T-helper 2 cell treated with Interferon-gamma antibody and Interleukin-4, amounts not matched to agents 100 ng/mL and 5 ng/mL, for 36 hours (primary cell): ENCODE measurements at regions not wholly inside any gene's neighbourhood (a gene's known extent, or its start where the extent isn't known, plus 50 kb on each side); places are given as distances from the start of the nearest gene placed in this dataset.

Experiments used
- intact Hi-C: fragments of 100-400 bp; cut with micrococcal nuclease; formaldehyde crosslinking; loops from one replicate; pipeline ENCODE4 v1.15.1; 2023

DNA sequence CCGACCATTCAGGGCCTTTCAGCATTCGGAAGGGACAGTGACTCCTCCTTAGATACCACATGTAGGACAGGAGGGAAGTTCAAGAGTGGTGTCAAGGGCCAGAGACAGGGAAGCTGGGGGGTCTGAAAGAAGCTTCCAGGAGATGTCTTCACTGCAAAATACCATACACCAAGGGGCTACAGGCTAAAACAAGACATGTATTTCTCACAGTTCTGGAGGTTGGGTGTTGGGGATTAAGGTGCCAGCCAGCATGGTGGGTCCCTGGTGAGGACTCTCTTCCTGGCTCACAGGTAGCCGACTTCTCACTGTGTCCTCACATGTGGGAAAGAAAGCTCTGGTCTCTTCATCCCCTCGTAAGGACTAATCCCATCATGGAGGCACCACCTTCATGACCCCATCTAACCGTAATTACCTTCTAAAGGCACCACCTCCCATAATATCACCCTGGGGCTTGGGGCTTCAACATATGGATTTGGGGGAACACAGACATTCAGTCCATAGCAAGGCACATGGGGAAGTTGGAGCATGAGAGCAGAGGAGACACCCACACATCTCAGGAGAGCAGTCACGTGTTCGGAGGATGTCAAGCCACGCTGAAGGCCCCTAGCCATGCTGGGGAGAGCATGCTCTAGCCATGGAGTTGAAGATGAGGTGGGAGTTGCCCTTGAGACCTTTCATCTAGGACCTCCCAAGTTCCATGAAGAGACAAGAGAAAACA lies 73.9 kb upstream of the GDF10 start:
- intact Hi-C loops = no loop called here

DNA sequence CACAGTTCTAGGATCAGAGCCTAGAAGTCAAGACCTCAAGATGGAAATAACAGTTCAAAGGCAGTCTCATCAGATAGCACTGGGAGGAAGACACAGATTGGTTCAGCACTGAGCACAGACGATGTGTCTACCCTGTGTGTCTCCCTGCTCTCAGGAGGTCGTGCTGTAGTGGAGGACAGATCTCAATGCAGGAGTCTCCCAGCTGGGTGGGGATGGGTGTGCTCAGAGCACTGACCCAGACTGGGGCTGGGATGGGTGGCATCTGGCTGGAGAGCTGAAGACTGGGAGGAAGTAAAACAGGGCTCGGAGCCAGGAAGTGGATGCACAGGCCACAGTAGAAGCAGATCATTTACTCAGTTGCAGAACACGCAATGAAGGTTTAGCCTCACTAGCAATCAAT lies 69.5 kb upstream of the GDF10 start:
- intact Hi-C loops = no loop called here

DNA sequence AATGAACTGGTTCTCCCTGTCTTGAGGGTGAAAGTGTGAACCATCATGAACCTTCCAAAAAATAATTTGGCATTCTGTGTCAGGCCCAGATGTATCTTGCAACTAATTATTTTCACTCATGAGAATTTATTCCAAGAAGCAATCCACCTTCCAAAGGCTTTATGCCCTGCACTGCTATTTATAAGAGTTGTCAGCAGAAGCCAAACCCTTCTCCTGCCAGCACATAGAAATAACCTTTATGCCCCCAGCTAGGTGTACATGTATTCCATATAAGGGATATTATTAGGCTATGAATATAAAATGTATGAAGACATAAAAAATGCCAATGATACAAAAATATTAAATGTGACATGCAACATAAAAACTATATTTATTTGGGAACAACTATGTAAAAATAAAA lies 69.0 kb upstream of the GDF10 start:
- intact Hi-C loops = no loop called here

DNA sequence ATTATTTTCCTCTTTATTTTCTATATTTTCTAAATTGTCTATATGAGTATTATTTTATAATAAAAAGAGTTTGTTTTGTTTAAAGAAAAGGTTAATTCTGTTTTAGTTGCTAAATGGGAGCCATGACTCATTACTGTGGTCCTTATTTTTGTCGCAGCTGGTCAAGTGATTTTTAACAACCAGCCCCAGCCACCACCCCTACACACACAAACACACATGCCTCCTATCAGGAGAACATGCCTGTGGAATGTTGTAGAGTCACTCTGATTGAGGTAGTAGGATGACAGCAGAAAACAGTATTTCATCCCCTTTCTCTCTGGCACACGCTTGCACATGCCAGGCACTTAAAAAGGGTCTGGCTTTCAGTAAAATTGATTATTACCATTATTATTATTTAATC lies 68.6 kb upstream of the GDF10 start:
- intact Hi-C loops = no loop called here

DNA sequence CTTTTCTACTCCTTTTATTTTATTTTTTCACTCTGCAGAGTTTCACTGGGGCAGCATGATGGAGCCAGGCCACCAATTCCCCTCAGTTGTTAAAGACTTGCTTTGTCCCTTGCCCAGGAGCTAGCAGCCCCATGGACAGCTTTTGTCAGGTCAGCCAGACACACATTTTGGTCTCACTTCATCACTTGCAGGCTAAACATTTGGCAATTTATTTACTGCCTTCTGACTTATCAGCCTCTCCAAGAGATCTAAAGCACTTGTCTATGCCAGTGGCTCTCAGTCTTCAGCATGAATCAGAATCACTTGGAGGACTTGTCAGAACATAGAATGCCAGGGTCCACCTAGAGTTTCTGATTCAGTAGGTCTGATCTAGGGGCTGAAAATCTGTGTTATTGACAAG lies 66.4 kb upstream of the GDF10 start:
- intact Hi-C loops = no loop called here

DNA sequence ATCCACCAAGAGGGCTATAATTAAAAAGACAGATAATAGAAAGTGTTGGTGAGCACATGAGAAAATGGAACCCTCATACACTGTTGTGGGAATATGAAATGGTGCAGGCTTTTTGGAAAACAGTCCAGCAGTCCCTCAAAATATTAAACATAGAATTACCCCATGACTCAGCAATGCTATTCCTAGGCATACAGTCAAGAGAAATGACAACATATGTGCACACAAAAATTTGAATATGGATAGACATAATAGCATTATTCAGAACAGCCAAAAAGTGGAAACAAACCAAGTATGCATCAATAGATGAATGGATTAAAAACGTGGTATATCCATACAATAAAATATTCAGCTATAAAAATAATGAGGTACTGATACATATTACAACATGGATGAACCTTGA lies 64.5 kb upstream of the GDF10 start:
- intact Hi-C loops = no loop called here

DNA sequence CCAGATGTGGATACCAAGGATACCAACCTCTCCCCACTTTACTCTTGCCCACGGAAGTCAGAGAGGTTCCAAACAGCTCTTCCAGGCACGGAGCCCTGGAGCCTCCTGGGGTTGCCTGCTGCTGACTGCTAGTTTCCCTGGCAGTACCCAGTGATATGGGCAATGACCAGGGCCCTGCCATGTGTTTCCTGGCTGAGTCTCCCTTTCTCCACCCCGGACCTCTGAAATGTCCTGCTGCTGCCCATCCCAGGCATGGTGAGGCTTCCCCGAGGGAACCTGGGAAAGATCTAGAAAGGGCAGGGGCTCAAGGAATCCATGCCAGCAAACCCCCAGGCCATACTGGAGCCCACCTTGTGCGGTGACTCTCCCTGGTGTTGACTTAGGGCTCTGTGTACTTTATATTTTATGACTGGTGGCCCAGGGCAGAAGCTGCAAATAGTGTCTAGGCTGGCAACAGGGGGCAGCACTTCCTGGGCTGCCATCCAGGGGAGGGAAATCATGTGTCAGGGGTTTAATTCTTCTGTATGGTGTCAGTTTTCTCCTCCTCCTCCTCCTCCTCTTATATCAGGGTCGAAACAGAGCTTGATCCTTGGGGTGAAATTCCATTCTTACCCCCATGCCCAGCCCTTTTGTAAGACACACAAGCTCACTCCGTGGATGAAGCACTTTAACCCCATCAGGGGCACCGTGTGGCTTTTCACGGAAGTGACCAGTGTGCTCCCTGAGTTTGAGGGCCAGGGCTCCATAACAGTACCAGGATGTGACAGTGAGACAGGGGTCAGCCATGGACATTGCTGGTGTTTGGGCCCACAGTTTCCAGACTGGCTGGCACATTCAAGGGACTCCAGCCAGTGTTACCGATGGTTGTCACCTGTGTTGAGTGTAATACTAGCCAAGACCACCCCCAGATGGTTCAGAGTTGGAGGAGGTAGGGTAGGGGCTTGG lies 62.4 kb upstream of the GDF10 start:
- intact Hi-C loops = no loop called here

DNA sequence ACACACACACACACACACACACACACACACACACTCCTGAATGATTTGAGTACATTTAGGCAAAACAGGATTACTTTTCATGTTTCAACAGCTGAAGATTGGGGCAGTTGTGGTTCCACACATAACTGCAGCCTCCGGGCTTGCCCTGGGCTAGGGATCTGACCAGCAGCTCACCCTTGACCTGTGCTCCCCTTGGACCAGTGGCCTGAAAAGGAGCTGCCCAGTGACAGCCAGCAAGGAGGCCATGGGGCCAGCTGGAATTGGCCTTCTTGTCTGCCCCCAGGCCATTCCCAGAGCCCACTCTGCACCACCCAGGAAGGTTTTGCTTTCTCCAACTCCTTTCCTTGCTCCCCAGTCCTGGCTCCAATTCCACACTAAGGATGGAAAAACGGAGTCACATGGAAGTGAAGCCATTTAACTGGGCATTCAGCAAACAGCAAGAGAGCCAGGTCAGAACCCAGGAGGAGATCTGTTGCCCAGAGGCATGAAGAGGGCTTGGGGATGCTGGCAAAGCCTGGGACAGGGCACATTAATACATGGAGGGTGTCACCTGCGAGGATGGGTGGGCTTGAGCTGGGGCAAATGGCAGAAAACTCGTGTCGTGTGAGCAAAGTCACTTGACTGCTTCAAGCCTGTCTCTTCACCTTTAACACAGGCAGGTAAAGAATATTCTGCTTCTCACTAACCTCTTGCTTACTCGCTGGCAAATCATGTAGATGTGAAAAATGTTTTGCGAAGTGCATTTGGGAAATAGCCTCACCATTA lies 61.5 kb upstream of the GDF10 start:
- intact Hi-C loops = no loop called here

DNA sequence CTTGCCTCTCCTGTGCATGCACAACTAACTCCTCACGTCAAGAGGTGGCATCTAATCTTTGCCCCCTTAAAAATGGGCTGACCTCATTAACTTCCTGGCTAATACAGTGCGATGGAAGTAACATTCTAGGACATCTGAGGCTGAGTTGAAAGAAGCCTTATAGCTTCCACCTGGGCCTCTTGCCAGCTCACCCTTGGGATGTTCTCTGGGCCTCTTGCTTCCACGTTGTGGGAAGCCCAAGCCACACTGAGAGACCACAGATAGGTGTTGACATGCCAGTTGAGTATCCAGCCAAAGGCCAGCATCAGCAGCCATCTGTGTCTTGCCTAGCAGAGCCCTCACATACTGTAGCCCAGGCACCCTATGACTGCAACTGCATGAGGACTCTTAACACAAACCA lies 60.8 kb upstream of the GDF10 start:
- intact Hi-C loops = no loop called here

DNA sequence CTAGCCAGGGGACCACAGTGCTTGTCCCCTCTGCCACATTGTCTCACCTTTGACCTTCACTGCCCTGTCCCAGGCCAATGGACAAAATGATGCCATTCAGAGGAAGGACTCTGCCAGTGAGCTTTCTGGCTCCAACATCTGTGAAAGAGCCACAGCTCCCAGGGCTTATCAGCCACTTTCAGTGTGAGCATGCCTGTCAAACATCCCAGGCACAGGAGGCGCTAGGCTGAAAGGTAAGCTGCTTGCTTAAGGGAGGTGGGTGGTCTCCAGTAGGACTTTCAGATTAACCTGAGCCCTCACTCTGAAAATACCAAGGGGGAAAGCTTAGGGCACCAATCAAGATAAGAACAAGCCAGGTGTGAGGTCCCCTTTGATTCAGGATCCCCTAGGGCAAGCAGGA lies 59.8 kb upstream of the GDF10 start:
- intact Hi-C loops = no loop called here

DNA sequence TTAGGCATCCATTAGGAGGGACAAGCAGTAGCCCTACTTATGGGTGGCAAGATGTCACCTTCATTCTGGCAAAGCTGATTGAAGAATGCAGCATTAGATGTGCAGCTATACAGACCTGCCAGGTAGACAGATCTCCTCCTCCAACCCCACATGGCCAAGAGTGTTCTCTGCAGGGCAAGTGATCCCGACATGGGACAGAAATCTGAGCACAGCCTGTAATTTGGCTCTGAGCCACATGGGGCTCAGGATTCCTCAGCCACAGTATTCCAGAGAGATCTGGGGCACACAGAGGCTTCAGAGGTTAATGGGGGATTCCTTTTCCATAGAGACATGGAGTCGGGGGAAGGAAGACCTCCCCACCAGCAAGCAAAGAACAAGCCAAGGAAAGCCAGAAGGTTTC lies 58.7 kb upstream of the GDF10 start:
- intact Hi-C loops = no loop called here

DNA sequence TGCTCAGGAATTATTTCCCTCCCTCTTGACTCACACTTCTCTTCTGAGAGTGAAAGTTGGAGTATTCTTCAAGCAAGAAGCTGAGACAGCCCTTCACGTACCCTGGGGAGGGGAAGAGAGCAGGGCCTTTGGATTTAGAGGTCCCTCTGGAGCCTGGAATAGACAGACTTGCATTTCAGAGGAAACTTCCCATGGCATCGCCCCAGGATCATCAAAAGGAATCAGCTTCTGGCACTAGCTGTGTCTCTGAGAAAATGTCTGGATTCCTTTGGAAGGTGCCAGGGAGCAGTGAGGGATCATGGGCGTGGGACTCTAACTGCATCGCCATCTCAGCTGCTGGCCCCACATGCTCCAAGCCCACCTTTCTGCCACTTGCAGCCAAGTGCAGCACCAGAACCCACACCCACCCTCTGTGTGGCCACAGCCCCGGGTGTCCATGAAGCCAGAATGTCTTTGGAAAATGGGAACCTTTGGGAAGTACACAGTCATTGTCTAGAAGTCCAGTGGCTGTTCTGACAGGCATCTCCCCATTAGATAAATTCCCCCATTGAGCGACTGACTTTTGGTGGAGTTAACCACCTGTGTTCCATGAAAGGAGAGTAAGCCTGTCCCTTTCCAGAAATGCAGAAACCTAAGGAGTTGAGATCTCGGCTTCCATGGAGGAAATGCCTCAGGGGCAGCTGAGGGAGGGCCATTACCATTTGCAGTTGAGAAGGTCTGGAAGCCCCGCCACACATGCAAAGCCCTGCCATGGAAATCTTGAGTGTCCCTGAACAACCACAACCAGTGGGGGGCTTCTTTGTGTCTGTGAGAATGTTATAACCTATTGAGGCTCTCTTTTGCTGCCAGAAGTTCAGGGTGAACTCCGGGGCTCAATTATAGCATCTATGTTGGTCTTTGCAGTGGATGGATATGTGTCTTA lies 57.8 kb upstream of the GDF10 start:
- intact Hi-C loops = no loop called here

DNA sequence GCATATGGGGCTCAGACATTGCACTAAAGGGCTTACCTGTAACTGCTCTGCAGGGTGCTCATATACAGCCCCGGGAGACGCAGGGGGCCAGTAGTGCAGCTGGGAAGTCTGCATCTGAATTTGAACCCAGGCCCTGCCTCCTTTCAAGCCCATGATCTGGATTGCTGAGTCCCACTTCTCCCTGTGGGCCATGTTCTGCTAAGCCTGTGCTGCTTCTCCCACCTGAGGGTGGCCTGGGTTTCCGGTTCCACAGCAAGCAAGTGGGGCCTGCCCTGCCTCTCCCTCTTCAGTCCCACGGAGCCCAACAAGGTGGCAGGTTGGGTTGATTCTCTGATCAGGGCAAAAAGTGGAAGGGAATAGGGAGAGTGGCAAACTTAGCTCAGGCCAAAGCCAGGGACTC lies 56.6 kb upstream of the GDF10 start:
- intact Hi-C loops = no loop called here

DNA sequence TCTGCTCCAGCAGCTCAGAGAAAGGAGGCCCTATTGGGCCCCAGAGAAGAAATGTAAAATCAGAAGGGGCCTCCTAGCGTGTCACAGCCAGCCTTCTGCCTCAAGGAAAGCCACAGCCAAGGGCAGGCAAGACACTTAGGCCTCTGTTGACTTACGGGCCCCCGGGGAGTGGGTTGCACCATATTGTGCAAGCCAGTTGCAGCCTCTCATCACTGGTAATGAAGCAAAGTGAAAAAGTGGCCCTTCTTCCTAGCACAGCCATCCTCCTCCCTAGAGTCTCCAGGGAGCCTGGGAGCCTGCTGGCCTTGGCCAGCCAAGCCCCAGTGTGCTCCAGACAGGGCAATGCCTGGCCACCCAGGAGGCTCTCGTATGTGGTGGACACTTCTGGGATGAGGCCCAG lies 56.2 kb upstream of the GDF10 start:
- intact Hi-C loops = no loop called here

DNA sequence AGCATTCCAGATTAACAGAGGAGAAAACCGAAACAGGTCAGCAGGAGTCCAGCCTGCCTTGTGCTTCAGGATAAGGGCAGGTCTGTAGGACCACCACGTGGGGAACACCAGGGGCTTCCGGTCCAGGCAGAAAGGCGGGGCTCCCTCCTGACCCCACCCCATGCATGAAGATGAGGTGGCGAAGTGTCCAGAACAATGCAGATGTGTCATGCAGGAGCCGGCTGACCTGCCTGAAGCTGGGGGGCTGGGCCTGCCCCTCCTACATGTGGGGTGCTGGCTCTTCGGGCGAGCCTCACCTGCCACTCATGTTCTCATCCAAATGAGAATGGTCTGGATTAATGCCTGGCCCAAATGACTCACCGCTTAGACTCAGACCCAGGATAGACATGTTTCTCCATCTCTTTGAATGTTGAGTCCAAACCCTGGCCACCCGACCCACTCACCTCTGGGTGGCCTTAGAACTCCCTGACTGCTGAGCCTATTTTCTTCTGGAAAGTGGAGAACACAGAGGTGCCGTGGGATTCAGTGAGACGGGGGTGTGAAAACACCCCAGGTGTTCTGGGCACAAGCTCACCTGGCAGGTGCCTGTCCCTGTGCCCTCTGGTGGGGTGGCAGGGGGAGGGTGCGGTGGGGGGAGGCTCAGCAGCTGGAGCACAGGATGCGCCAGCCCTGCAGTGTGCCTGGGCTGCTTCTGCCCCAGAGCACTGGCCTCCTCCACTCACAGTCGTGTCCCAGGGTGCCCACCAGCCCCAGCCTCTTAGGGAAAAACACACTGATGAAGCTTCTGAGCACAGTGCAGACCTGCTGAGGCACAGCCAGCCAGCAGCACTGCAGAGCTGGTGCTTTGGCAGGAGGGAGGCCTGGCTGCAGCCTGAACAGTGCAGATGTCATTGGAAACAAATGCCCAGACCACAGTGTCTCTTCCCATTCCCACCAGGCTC lies 55.2 kb upstream of the GDF10 start:
- intact Hi-C loops = no loop called here

DNA sequence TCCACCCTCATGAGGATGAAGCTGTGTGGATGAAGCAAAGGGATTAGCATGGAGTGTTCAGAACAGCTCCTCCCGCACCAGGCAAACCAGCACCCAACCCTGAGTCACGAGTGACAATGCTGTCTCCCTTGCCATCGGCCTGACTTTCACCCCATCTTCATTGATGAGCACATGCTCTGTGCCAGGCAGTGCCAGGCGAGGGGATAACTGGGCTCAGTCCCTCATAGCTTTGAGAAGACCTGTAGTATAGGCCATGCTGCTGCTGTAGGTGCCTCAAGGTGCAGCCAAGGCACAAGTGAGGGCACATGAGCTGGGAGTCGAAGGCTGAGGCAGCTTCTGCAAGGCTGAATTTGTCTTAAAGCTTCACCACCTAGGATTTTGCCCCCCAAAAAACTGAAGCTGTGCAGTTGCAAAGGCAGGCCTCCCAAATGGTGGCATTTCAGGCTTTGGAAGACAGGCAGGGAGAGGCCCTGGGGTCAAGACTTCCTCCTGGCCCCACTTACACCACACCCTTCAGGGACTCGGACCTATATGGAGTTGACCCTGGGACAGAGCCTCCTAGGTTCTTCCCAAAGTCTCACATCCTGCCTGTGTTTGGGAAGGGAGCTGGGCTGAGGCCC lies 54.2 kb upstream of the GDF10 start:
- intact Hi-C loops = no loop called here

DNA sequence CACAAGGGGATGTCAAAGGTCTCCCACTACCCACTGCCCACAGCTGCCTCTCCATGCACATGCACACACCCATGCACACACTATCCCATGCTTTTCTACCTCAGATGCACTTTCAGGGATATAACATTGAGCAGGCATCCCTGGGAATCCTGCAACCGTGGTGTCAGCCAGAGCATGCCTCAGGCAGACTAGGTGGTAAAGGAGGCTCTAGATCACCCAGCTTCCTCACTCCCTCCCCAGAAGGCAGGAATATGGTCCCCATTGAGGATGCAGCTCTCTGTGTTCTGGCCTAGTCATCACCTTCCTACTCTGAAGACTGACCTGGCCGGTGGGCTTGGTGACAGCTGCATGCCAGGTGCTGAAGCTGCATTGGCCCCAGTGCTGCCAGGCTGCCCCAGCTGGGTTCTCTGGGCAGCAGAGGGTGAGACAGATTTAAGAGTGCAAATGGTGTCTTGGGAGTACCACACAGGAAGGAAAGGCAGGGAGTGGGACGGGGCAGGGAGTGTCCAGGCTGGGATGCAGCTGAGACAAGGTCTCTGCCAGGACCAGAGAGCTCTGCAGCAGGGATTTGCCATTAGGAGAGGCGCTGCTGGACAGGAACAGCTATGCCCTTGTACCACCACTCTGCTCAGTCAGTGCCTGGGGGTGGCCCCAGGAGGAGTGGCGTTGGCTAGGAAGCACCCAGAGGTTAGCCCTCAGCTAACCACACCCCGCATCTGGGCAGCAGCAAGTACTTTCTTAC lies 53.4 kb upstream of the GDF10 start:
- intact Hi-C loops = no loop called here

DNA sequence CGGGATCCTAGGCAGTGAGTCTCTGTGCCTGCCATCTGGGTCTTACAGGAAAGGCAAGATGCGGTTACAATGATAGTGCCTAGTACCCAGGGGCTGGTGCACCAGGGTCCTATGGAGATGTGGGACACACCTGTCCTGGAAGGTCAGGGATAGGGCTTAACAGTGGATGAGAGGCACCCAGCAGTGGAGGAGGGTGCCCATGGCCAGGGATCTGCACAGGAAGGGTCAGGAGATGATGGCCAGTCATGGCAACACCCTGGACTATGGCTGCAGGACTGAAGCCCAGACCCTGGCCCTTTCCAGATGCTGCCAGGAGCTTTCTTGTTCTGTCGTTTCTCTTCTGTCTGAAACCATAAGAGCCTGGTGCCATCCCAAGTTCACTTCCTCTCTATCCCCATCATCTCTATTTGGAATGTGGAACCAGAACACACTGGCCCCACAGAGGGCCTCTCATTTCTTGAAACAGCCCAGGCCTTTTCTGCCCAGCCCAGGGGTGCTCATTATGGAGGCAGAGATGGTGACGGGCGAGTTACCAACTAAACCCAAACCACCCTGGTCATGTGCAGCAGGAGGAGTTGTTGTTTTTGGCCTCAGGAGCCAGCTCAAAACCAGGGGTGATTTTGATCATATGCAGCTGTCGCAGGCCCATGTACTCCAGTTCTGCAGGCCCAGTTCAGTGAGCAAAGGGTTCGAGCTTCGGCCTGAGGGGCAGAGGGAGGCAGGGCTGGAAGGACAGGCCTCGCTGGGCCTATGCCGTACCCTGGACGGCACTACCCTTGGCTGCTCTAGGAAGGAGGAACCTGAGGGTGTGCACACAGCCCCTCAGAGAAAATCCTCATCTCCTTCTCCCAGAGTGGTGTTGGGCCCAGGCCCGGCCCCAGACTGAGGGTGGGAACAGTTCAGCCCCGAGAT lies 52.6 kb upstream of the GDF10 start:
- intact Hi-C loops = no loop called here
